ENCODE measurements at regions not wholly inside any gene's neighbourhood (a gene's known extent, or its start where the extent isn't known, plus 50 kb on each side); places are given as distances from the start of the nearest gene placed in this dataset.

DNA sequence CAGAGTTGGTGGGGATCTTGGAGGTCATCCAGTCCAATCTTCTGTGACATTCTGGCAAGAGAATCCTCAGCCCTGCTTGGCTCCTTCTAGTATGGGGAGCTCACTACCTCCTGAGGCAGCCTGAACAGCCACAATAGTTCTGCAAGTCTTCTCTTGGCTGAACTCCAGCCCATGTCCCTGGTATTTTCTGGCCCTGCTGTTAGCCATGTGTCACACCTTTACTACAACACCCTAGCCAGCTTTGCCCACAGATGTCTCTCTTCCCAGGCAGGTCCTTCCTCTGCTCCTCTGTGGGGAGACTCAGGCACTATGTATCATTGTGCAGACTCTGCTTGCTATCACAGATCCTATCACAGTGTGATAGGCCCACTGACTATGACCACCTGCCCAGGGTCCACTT lies 297.7 kb downstream of the CTTN start:
- DNase-seq (no peak), ATAC-seq (no peak)
- Histone ChIP-seq H3K4me1 (no peaks in the 10 kb centered on the region), H3K36me3 (ENCODE audit: insufficient read depth in 1 of 2, low read depth in 1 of 2) (no peaks in the 10 kb centered on the region), H3K9me3 (no peaks in the 10 kb centered on the region), H3K27ac (no peak overlapping the region), H3K4me3 (no peak overlapping the region), H3K27me3 (ENCODE audit: insufficient read depth in 3 of 3, low read length in 2 of 3) (peaks cover 0 to 4% (median 0%) of the 10 kb centered on the region in 3 donors)
- TF ChIP-seq, protein P1, sequence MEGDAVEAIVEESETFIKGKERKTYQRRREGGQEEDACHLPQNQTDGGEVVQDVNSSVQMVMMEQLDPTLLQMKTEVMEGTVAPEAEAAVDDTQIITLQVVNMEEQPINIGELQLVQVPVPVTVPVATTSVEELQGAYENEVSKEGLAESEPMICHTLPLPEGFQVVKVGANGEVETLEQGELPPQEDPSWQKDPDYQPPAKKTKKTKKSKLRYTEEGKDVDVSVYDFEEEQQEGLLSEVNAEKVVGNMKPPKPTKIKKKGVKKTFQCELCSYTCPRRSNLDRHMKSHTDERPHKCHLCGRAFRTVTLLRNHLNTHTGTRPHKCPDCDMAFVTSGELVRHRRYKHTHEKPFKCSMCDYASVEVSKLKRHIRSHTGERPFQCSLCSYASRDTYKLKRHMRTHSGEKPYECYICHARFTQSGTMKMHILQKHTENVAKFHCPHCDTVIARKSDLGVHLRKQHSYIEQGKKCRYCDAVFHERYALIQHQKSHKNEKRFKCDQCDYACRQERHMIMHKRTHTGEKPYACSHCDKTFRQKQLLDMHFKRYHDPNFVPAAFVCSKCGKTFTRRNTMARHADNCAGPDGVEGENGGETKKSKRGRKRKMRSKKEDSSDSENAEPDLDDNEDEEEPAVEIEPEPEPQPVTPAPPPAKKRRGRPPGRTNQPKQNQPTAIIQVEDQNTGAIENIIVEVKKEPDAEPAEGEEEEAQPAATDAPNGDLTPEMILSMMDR (IDR thresholded peaks at IDR 0.05): no peak
- intact Hi-C loops (cut with DNase I): no loop called here

GRCh38 chr11:70696564-70696963 lies 298.2 kb downstream of the CTTN start:
- Histone ChIP-seq H3K4me3 (no peak overlapping the region), H3K4me1 (no peaks in the 10 kb centered on the region), H3K27ac (no peak overlapping the region), H3K27me3 (ENCODE audit: insufficient read depth in 3 of 3, low read length in 2 of 3) (peaks cover 0 to 4% (median 0%) of the 10 kb centered on the region in 3 donors), H3K9me3 (no peaks in the 10 kb centered on the region), H3K36me3 (ENCODE audit: insufficient read depth in 1 of 2, low read depth in 1 of 2) (no peaks in the 10 kb centered on the region)
- DNase-seq: no peak
- no peak for ATAC-seq
- 97 to 100% (median 97%) methylated on average over 5 of the region's 5 CpGs for WGBS, 3 donors
- TF ChIP-seq, protein P1 (IDR thresholded peaks at IDR 0.05): no peak
- intact Hi-C loops (cut with DNase I): no loop called here

DNA sequence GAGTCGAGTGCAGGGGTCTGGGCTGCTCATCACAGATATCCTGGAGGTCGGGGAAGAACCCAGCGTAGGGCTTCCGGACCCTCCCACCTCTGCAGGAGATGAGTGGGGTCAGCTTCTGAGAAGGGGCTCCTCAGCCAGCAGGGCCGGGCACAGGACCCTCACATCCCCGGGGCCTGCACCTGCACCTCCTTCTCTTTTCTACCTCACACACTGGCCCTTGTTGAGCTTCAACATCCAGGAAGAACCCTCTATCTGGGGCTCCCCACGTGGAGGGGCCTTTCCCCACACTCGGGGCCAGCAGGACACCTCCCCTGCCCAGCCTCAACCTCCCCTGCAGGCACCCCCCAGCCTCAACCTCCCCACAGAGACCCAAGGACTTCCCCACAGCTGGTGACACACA lies 299.4 kb downstream of the CTTN start:
- intact Hi-C loops (cut with DNase I): no loop called here
- Histone ChIP-seq H3K27ac (no peak overlapping the region), H3K27me3 (ENCODE audit: insufficient read depth in 3 of 3, low read length in 2 of 3) (peaks cover 0 to 4% (median 0%) of the 10 kb centered on the region in 3 donors), H3K9me3 (no peaks in the 10 kb centered on the region), H3K36me3 (ENCODE audit: insufficient read depth in 1 of 2, low read depth in 1 of 2) (no peaks in the 10 kb centered on the region), H3K4me1 (no peaks in the 10 kb centered on the region), H3K4me3 (no peak overlapping the region)
- 85 to 88% (median 87%) methylated on average over 8 of the region's 8 CpGs for WGBS, 3 donors
- ATAC-seq (no peak), DNase-seq (peak in 1 of 2 donors; percentile 22)
- TF ChIP-seq, protein P1 (IDR thresholded peaks at IDR 0.05): no peak

GRCh38 chr11:70698871-70699270 lies 300.5 kb downstream of the CTTN start:
- intact Hi-C loops (cut with DNase I): no loop called here
- H3K36me3 ChIP-seq (ENCODE audit: insufficient read depth in 1 of 2, low read depth in 1 of 2): no peaks in the 10 kb centered on the region
- H3K27me3 ChIP-seq (ENCODE audit: insufficient read depth in 3 of 3, low read length in 2 of 3): no peaks in the 10 kb centered on the region
- no peaks in the 10 kb centered on the region for H3K9me3 ChIP-seq
- WGBS, 3 donors: 73 to 80% (median 76%) methylated on average over 2 of the region's 2 CpGs
- ATAC-seq (no peak), DNase-seq (no peak)
- TF ChIP-seq, protein P1 (IDR thresholded peaks at IDR 0.05): no peak
- H3K4me3 ChIP-seq: no peak overlapping the region
- H3K4me1 ChIP-seq: no peaks in the 10 kb centered on the region
- H3K27ac ChIP-seq: no peak overlapping the region
